Esophagus (tissue), 2 donors: ENCODE measurements at regions not wholly inside any gene's neighbourhood (a gene's known extent, or its start where the extent isn't known, plus 50 kb on each side); places are given as distances from the start of the nearest gene placed in this dataset.

ENCODE experiments used
- H3K27ac ChIP-seq, 2 donors: one replicate each; pipeline ENCODE4 v1.5.1; 2013; ENCODE audit warnings: low read depth in 2 of 2, mild to moderate bottlenecking in 2 of 2, inconsistent platforms in 1 of 2, low read length in 1 of 2, moderate library complexity in 1 of 2
- H3K27me3 ChIP-seq, 2 donors: one replicate each; pipeline ENCODE4 v1.6.1; 2013; ENCODE audit warnings: low read length in 2 of 2, control low read depth in 1 of 2, mild to moderate bottlenecking in 1 of 2; ENCODE audit not compliant: insufficient read depth in 2 of 2, control insufficient read depth in 1 of 2
- H3K36me3 ChIP-seq, 2 donors: one replicate each; pipeline ENCODE4 v1.6.1; 2013; ENCODE audit warnings: low read length in 1 of 2; ENCODE audit not compliant: control insufficient read depth in 2 of 2, insufficient read depth in 2 of 2
- H3K4me1 ChIP-seq, 2 donors: one replicate each; pipeline ENCODE4 v1.6.1; 2013; ENCODE audit warnings: low read length in 1 of 2; ENCODE audit not compliant: control insufficient read depth in 2 of 2, insufficient read depth in 2 of 2
- H3K4me3 ChIP-seq, 2 donors: one replicate each; pipeline ENCODE4 v1.5.1; 2013; ENCODE audit warnings: low read length in 2 of 2, mild to moderate bottlenecking in 2 of 2, low read depth in 1 of 2, moderate library complexity in 1 of 2
- H3K9me3 ChIP-seq, 2 donors: one replicate each; pipeline ENCODE4 v1.6.1; 2013; ENCODE audit warnings: mild to moderate bottlenecking in 2 of 2, low read depth in 1 of 2, low read length in 1 of 2, moderate library complexity in 1 of 2; ENCODE audit not compliant: control insufficient read depth in 2 of 2, insufficient read depth in 1 of 2
- WGBS, 2 donors: extraction: QIAGEN DNeasy Blood & Tissue Kit; methylation state at CpG; one replicate each; pipeline ENCODE4 v1.1.7; 2013; 5-methylcytosine and 5-hydroxymethylcytosine counted together
- donor health status: healthy with polysubstance abuse.
- donor health status: Bipolar disorder and iron deficiency.

- Histone ChIP-seq H3K4me3 (no peak overlapping the region), H3K4me1 (peaks cover 0 to 2% of the 10 kb centered on the region in 2 donors), H3K36me3 (no peaks in the 10 kb centered on the region), H3K27me3 (no peaks in the 10 kb centered on the region), H3K9me3 (no peaks in the 10 kb centered on the region), H3K27ac (no peak overlapping the region)
- 71 to 85% methylated on average over 2 of the region's 2 CpGs for WGBS, 2 donors
These were observed 49.8 kb upstream of the ANKRD55 start for GRCh38 chr5:56282951-56283350.
